ENCODE measurements at regions not wholly inside any gene's neighbourhood (a gene's known extent, or its start where the extent isn't known, plus 50 kb on each side); places are given as distances from the start of the nearest gene placed in this dataset.

- no peak for TF ChIP-seq POLR2A (IDR thresholded peaks at IDR 0.05)
- no peak for TF ChIP-seq CTCF (IDR thresholded peaks at IDR 0.05)
Observed at GRCh38 chr13:89627996-89628395, 1719.5 kb upstream of the MIR17HG start.

Measured in gastroesophageal sphincter (tissue), 3 donors.